Stimulated activated naive CD8-positive, alpha-beta T cell treated with anti-CD3 and anti-CD28 coated beads, Interleukin-15, amount 100 ng/mL, for 72 hours (primary cell): ENCODE measurements at regions not wholly inside any gene's neighbourhood (a gene's known extent, or its start where the extent isn't known, plus 50 kb on each side); places are given as distances from the start of the nearest gene placed in this dataset.
"Not testable (repeated sequence)": the region's sequence is repeated elsewhere in the genome, so short reads cannot be mapped to it uniquely, and the experiment has no call there.

ENCODE experiments used
- ATAC-seq: fragments of 150-1000 bp; cut with Tn5 transposase; 2 replicates; pipeline ENCODE4 v1.10.0; 2021; ENCODE audit warnings: mild to moderate bottlenecking, moderate library complexity
- DNase-seq, 2 donors: peaks; one replicate each; pipeline ENCODE4 v3.0.0; 2021 to 2022
- H3K27ac Mint-ChIP-seq, 2 donors: one replicate each; pipeline ENCODE4 v1.8.0; 2022; ENCODE audit warnings: mild to moderate bottlenecking in 2 of 2, mixed read lengths in 2 of 2, moderate library complexity in 2 of 2
- H3K27me3 Mint-ChIP-seq: one replicate; pipeline ENCODE4 v1.8.0; 2022; ENCODE audit warnings: mixed read lengths
- H3K4me1 Mint-ChIP-seq: one replicate; pipeline ENCODE4 v1.8.0; 2022; ENCODE audit warnings: mild to moderate bottlenecking, mixed read lengths
- H3K4me3 Mint-ChIP-seq, 2 donors: one replicate each; pipeline ENCODE4 v1.8.0; 2022; ENCODE audit warnings: mild to moderate bottlenecking in 2 of 2, mixed read lengths in 2 of 2, moderate library complexity in 1 of 2
- H3K9me3 Mint-ChIP-seq, 2 donors: one replicate each; pipeline ENCODE4 v1.8.0; 2022; ENCODE audit warnings: mixed read lengths in 2 of 2

- ATAC-seq (no peak), DNase-seq (no peak)
- Mint-ChIP-seq H3K4me1 (no peaks in the 10 kb centered on the region), H3K27me3 (no peaks in the 10 kb centered on the region), H3K9me3 (no peaks in the 10 kb centered on the region), H3K4me3 (no peak overlapping the region), H3K27ac (no peak overlapping the region)
These were observed 342.8 kb downstream of the TUSC7 start for GRCh38 chr3:117052395-117052794.

GRCh38 chr3:117054556-117054955 is 345.0 kb downstream of the TUSC7 start:
- no peaks in the 10 kb centered on the region for H3K9me3 Mint-ChIP-seq
- DNase-seq = no peak
- no peak overlapping the region for H3K27ac Mint-ChIP-seq
- H3K27me3 Mint-ChIP-seq = no peaks in the 10 kb centered on the region
- no peaks in the 10 kb centered on the region for H3K4me1 Mint-ChIP-seq
- no peak for ATAC-seq
- no peak overlapping the region for H3K4me3 Mint-ChIP-seq

- H3K27me3 Mint-ChIP-seq, H3K9me3 Mint-ChIP-seq, H3K4me3 Mint-ChIP-seq, DNase-seq, H3K27ac Mint-ChIP-seq, ATAC-seq, H3K4me1 Mint-ChIP-seq: not testable (repeated sequence)
These were observed 347.4 kb downstream of the TUSC7 start for GRCh38 chr3:117056946-117057345.

DNA sequence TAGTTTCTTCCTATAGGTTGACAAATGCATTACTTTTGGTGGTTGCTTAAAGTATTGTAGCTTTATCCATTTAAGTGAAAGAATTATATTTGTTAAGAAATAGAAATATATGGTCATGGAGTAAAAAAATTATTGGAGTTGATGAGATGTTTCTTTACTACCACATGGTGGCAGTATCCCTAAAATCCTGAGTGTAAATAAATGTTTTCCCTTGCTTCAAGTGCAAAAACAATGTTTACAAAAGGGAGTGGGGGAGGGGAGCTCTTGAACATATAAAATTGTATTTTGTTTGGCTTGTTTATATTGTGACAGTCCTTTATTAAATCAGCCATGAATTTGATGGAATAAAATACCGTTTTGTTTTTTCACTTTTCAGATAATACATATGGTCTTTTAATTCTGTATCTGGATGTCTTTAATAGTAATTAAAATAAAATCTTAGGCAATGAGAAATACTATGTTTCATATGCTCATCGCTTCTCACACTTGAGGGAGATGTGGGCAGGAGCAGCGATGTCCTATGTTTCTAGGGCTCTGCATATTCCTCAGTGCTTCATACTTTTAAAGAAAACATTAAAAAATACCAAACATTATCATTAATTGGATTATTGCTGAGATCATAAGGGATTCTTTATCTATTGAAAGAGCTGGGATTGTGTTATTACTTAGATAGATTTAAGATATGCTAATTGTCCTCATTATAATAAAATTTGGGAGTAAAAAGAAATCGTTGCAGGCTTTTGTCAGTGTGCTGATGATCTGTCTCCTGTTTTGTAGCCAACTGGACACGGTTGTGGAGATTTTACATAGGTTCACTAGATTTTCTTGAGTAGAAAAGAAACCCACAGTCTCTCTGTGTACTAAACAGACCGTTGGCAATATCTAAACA is 349.7 kb downstream of the TUSC7 start:
- DNase-seq (no peak), ATAC-seq (no peak)
- H3K9me3 Mint-ChIP-seq = no peaks in the 10 kb centered on the region
- H3K27me3 Mint-ChIP-seq = no peaks in the 10 kb centered on the region
- H3K4me1 Mint-ChIP-seq = no peaks in the 10 kb centered on the region
- no peak overlapping the region for H3K27ac Mint-ChIP-seq
- H3K4me3 Mint-ChIP-seq = no peak overlapping the region

- ATAC-seq (no peak), DNase-seq (no peak)
- Mint-ChIP-seq H3K4me3 (no peak overlapping the region), H3K27ac (no peak overlapping the region), H3K27me3 (no peaks in the 10 kb centered on the region), H3K9me3 (no peaks in the 10 kb centered on the region), H3K4me1 (no peaks in the 10 kb centered on the region)
These were observed 350.3 kb downstream of the TUSC7 start for GRCh38 chr3:117059956-117060270.

DNA sequence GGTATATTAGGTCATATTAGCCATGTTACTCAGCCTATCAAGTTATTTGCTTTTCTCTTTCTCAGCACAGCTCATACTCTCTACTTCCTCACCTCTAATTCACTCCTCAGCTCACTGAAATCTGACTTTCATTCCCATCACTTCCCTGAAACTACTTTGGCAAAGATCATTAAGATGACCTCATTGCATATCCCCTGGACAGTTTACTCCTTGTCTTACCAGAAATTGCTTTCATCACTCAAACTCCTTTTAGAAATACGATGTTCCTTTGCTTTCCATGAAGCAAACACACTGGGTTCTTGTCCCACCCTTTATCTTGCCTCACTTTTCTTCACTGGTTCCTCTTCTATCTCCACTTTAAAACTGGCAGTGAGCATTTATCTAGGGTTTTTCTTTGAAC is 354.4 kb downstream of the TUSC7 start:
- no peak for ATAC-seq
- Mint-ChIP-seq H3K4me3 (no peak overlapping the region), H3K27me3 (no peaks in the 10 kb centered on the region), H3K4me1 (no peaks in the 10 kb centered on the region), H3K9me3 (no peaks in the 10 kb centered on the region), H3K27ac (no peak overlapping the region)
- no peak for DNase-seq

GRCh38 chr3:117068301-117068700 is 358.7 kb downstream of the TUSC7 start:
- Mint-ChIP-seq H3K4me3 (no peak overlapping the region), H3K9me3 (no peaks in the 10 kb centered on the region), H3K4me1 (no peaks in the 10 kb centered on the region), H3K27ac (no peak overlapping the region), H3K27me3 (no peaks in the 10 kb centered on the region)
- DNase-seq (no peak), ATAC-seq (no peak)

GRCh38 chr3:117074826-117075225 is 365.2 kb downstream of the TUSC7 start:
- no peaks in the 10 kb centered on the region for H3K4me1 Mint-ChIP-seq
- no peak overlapping the region for H3K4me3 Mint-ChIP-seq
- H3K27me3 Mint-ChIP-seq = no peaks in the 10 kb centered on the region
- peaks cover 0 to 6% of the 10 kb centered on the region in 2 donors for H3K9me3 Mint-ChIP-seq
- no peak overlapping the region for H3K27ac Mint-ChIP-seq
- no peak for DNase-seq
- ATAC-seq = no peak

- no peaks in the 10 kb centered on the region for H3K4me1 Mint-ChIP-seq
- H3K4me3 Mint-ChIP-seq = no peak overlapping the region
- ATAC-seq (no peak), DNase-seq (no peak)
- H3K27ac Mint-ChIP-seq = no peak overlapping the region
- no peaks in the 10 kb centered on the region for H3K27me3 Mint-ChIP-seq
- H3K9me3 Mint-ChIP-seq = peaks cover under 1 to 4% of the 10 kb centered on the region in 2 donors
These were observed 370.4 kb downstream of the TUSC7 start for GRCh38 chr3:117079997-117080396.

- H3K4me1 Mint-ChIP-seq = no peaks in the 10 kb centered on the region
- no peaks in the 10 kb centered on the region for H3K27me3 Mint-ChIP-seq
- ATAC-seq (no peak), DNase-seq (no peak)
- no peak overlapping the region for H3K4me3 Mint-ChIP-seq
- peaks cover 0 to 8% of the 10 kb centered on the region in 2 donors for H3K9me3 Mint-ChIP-seq
- no peak overlapping the region for H3K27ac Mint-ChIP-seq
These were observed 371.3 kb downstream of the TUSC7 start for GRCh38 chr3:117080872-117081271.

- H3K9me3 Mint-ChIP-seq = peaks cover 5 to 8% of the 10 kb centered on the region in 2 donors
- ATAC-seq = no peak
- H3K27ac Mint-ChIP-seq = no peak overlapping the region
- no peaks in the 10 kb centered on the region for H3K4me1 Mint-ChIP-seq
- DNase-seq = no peak
- H3K4me3 Mint-ChIP-seq = no peak overlapping the region
- no peaks in the 10 kb centered on the region for H3K27me3 Mint-ChIP-seq
These were observed 374.7 kb downstream of the TUSC7 start for GRCh38 chr3:117084277-117084676.

DNA sequence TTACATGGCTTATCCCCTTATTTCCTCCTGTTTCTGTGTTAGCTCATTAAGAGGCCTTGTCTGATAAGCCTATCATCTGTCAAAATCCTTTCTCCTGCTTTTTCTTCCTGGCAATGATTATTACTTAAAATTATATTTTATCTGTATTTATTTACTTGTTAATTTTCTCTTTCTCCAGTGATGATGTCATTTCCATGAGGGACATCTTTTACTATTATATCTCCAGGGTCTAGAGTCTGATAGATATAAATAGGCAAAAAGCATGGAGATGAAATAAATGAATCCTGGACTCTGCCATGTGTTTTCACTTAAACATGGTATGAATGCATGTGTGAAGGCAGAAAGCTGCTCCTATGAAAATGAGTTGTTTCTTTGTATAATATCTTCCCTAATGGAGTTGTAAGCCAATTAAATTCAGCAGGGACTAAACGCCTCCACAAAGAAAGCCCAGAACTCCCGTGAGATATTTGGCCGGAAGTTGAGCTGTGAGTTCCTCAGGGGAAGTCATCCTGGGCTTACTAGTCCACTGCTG is 375.2 kb downstream of the TUSC7 start:
- Mint-ChIP-seq H3K9me3 (peaks cover 5 to 8% of the 10 kb centered on the region in 2 donors), H3K4me1 (no peaks in the 10 kb centered on the region), H3K4me3 (no peak overlapping the region), H3K27me3 (no peaks in the 10 kb centered on the region), H3K27ac (no peak overlapping the region)
- ATAC-seq (no peak), DNase-seq (no peak)

GRCh38 chr3:117091676-117092075 is 382.1 kb downstream of the TUSC7 start:
- DNase-seq = no peak
- H3K9me3 Mint-ChIP-seq = peaks cover 7 to 15% of the 10 kb centered on the region in 2 donors
- H3K4me3 Mint-ChIP-seq = no peak overlapping the region
- H3K27me3 Mint-ChIP-seq = no peaks in the 10 kb centered on the region
- ATAC-seq = no peak
- no peak overlapping the region for H3K27ac Mint-ChIP-seq
- H3K4me1 Mint-ChIP-seq = no peaks in the 10 kb centered on the region

DNA sequence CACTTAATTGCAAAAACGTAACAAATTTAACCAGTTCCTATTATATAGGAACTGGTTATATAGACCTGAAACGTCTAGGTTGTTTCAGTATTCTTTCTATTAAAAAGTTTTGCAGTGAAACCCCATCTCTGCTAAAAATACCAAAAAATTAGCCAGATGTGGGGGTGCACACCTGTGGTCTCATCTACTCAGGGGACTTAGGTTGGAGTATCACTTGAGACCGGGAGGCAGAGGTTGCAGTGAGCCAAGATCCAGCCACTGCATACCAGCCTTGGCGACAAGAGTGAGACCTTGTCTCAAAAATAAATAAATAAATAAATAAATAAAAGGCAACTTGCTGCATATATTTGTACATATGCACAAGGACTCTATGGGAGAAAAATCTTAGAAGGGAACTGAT is 387.0 kb downstream of the TUSC7 start:
- no peaks in the 10 kb centered on the region for H3K4me1 Mint-ChIP-seq
- H3K27me3 Mint-ChIP-seq = no peaks in the 10 kb centered on the region
- DNase-seq (no peak), ATAC-seq (no peak)
- H3K4me3 Mint-ChIP-seq = no peak overlapping the region
- H3K27ac Mint-ChIP-seq = no peak overlapping the region
- peaks cover 0 to 5% of the 10 kb centered on the region in 2 donors for H3K9me3 Mint-ChIP-seq

GRCh38 chr3:117097351-117097750 is 387.8 kb downstream of the TUSC7 start:
- Mint-ChIP-seq H3K9me3 (peaks cover 0 to 5% of the 10 kb centered on the region in 2 donors), H3K4me3 (no peak overlapping the region), H3K27ac (no peak overlapping the region), H3K4me1 (no peaks in the 10 kb centered on the region), H3K27me3 (no peaks in the 10 kb centered on the region)
- DNase-seq (no peak), ATAC-seq (no peak)

- no peak for DNase-seq
- Mint-ChIP-seq H3K27me3 (no peaks in the 10 kb centered on the region), H3K4me1 (no peaks in the 10 kb centered on the region), H3K27ac (no peak overlapping the region), H3K4me3 (no peak overlapping the region), H3K9me3 (no peaks in the 10 kb centered on the region)
- no peak for ATAC-seq
These were observed 392.1 kb downstream of the TUSC7 start for GRCh38 chr3:117101697-117102096.

DNA sequence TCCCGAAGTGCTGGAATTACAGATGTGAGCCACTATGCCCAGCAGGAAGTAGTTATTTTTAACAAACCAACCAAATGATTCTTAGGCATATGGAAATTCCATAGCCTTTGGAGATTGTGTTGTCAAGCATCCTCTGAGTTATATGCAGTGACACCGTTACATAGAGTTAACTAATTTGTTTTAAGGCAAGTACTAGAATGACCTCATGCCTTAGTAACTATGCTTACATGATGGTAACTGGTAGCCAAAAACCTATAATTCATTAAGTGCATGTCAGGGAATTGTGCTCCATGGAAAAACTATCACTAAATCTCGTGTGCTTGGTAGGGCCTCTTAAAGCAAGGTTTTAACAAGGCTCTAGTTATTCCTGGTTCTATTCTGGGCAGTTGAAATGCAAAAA is 392.8 kb downstream of the TUSC7 start:
- ATAC-seq = no peak
- no peak for DNase-seq
- no peak overlapping the region for H3K4me3 Mint-ChIP-seq

More for the DNA sequence above, 392.8 kb downstream of the TUSC7 start:
- Mint-ChIP-seq H3K4me1 (no peaks in the 10 kb centered on the region), H3K9me3 (no peaks in the 10 kb centered on the region), H3K27me3 (no peaks in the 10 kb centered on the region), H3K27ac (no peak overlapping the region)
